HG03571 (cell line): ENCODE measurements at regions not wholly inside any gene's neighbourhood (a gene's known extent, or its start where the extent isn't known, plus 50 kb on each side); places are given as distances from the start of the nearest gene placed in this dataset.
"Not testable (repeated sequence)": the region's sequence is repeated elsewhere in the genome, so short reads cannot be mapped to it uniquely, and the experiment has no call there.

ENCODE experiments used
- ATAC-seq: cut with Tn5 transposase; IDR thresholded peaks from one replicate; pipeline ENCODE4 v1.9.1; 2021; ENCODE audit not compliant: unreplicated experiment

- not testable (repeated sequence) for ATAC-seq
Measured at GRCh38 chr16:21487956-21488355, 111.4 kb upstream of the METTL9 start.

- not testable (repeated sequence) for ATAC-seq
Measured at GRCh38 chr16:21499046-21499445, 100.3 kb upstream of the METTL9 start.

GRCh38 chr16:21501223-21501868, 98.0 kb upstream of the METTL9 start:
- ATAC-seq, result peak; percentile 34

GRCh38 chr16:21501869-21502667, 97.3 kb upstream of the METTL9 start:
- ATAC-seq, result peak; percentile 63

- ATAC-seq, result not testable (repeated sequence)
Measured at GRCh38 chr16:21503574-21503920, 95.8 kb upstream of the METTL9 start.

- not testable (repeated sequence) for ATAC-seq
Measured at GRCh38 chr16:21503941-21504832, 95.2 kb upstream of the METTL9 start.

- ATAC-seq, result not testable (repeated sequence)
Measured at GRCh38 chr16:21505751-21506520, 93.4 kb upstream of the METTL9 start.

GRCh38 chr16:21506857-21507456, 92.4 kb upstream of the METTL9 start:
- peak; percentile 49 for ATAC-seq

GRCh38 chr16:21507631-21508305, 91.6 kb upstream of the METTL9 start:
- ATAC-seq, result not testable (repeated sequence)

GRCh38 chr16:21508661-21509436, 90.5 kb upstream of the METTL9 start:
- not testable (repeated sequence) for ATAC-seq

GRCh38 chr16:21509437-21510086, 89.8 kb upstream of the METTL9 start:
- ATAC-seq, result not testable (repeated sequence)

GRCh38 chr16:21510869-21511255, 88.5 kb upstream of the METTL9 start:
- ATAC-seq, result not testable (repeated sequence)

- not testable (repeated sequence) for ATAC-seq
Measured at GRCh38 chr16:21511315-21512210, 87.8 kb upstream of the METTL9 start.

- ATAC-seq, result not testable (repeated sequence)
Measured at GRCh38 chr16:21512280-21513192, 86.8 kb upstream of the METTL9 start.

- ATAC-seq, result not testable (repeated sequence)
Measured at GRCh38 chr16:21513337-21513741, 86.0 kb upstream of the METTL9 start.

GRCh38 chr16:21513812-21514473, 85.4 kb upstream of the METTL9 start:
- not testable (repeated sequence) for ATAC-seq
